VCaP (cell line): ENCODE measurements at regions not wholly inside any gene's neighbourhood (a gene's known extent, or its start where the extent isn't known, plus 50 kb on each side); places are given as distances from the start of the nearest gene placed in this dataset.

Source experiments
- H3K27ac ChIP-seq: fragments of 450-650 bp; 2 replicates; pipeline ENCODE4 v1.5.1; 2017
- TF ChIP-seq, protein P1 (sequence below): fragments of 450-650 bp; conservative IDR thresholded peaks from 2 replicates; pipeline ENCODE4 v1.5.1; 2017; ENCODE audit warnings: mild to moderate bottlenecking, moderate library complexity

GRCh38 chr1:191929383-191929782 is 228.9 kb upstream of the RGS18 start:
- TF ChIP-seq, protein P1, sequence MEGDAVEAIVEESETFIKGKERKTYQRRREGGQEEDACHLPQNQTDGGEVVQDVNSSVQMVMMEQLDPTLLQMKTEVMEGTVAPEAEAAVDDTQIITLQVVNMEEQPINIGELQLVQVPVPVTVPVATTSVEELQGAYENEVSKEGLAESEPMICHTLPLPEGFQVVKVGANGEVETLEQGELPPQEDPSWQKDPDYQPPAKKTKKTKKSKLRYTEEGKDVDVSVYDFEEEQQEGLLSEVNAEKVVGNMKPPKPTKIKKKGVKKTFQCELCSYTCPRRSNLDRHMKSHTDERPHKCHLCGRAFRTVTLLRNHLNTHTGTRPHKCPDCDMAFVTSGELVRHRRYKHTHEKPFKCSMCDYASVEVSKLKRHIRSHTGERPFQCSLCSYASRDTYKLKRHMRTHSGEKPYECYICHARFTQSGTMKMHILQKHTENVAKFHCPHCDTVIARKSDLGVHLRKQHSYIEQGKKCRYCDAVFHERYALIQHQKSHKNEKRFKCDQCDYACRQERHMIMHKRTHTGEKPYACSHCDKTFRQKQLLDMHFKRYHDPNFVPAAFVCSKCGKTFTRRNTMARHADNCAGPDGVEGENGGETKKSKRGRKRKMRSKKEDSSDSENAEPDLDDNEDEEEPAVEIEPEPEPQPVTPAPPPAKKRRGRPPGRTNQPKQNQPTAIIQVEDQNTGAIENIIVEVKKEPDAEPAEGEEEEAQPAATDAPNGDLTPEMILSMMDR = no peak
- H3K27ac ChIP-seq = no peak overlapping the region

DNA sequence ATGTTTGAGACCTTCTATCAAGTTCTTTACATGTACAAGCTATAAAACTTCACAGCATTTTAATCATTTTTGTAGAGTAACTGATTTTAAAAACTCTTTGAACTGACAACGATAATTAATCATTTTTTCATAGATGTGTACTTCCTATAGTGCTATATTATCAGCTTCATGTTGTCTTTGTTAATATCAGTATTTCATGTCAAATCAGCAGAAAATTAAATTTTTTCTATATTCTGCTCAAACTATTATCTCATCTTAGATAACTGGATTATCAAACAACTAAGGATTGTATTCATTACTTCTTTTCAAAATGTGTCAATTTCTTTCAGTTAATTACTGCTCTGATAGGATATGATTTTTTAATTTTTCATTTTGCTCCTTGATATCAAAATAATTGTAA is 214.6 kb upstream of the RGS18 start:
- H3K27ac ChIP-seq = no peak overlapping the region
- TF ChIP-seq, protein P1 = no peak

GRCh38 chr1:191953526-191953925 is 204.7 kb upstream of the RGS18 start:
- no peak overlapping the region for H3K27ac ChIP-seq
- TF ChIP-seq, protein P1 = no peak

GRCh38 chr1:191959856-191960255 is 198.4 kb upstream of the RGS18 start:
- H3K27ac ChIP-seq = no peak overlapping the region
- TF ChIP-seq, protein P1 = no peak

GRCh38 chr1:191963286-191963685 is 195.0 kb upstream of the RGS18 start:
- no peak overlapping the region for H3K27ac ChIP-seq
- TF ChIP-seq, protein P1 = no peak

- TF ChIP-seq, protein P1 = no peak
- H3K27ac ChIP-seq = no peak overlapping the region
These were observed 194.3 kb upstream of the RGS18 start for GRCh38 chr1:191963781-191964455.

GRCh38 chr1:191969290-191969689 is 189.0 kb upstream of the RGS18 start:
- H3K27ac ChIP-seq = no peak overlapping the region
- TF ChIP-seq, protein P1 = no peak
